Gastroesophageal sphincter (tissue), 4 donors: ENCODE measurements at regions not wholly inside any gene's neighbourhood (a gene's known extent, or its start where the extent isn't known, plus 50 kb on each side); places are given as distances from the start of the nearest gene placed in this dataset.
A peak's percentile ranks its signal among the peaks of the same experiment; 100 is the strongest.

Experiments used
- ATAC-seq: fragments of 150-250 bp; one replicate; pipeline ENCODE4 v1.9.1; 2016; ENCODE audit warnings: mild to moderate bottlenecking, moderate library complexity
- H3K27ac ChIP-seq, 4 donors: fragments of 200-600 bp; sonication (generic) in 3 of 4; 1 replicate in 3 of 4; 2 replicates in 1 of 4; pipeline ENCODE4 v1.5.1; 2016 to 2019
- H3K27me3 ChIP-seq: fragments of 200-600 bp; sonication (generic); one replicate; pipeline ENCODE4 v1.5.1; 2019
- H3K36me3 ChIP-seq, 2 donors: fragments of 200-600 bp; sonication (generic); one replicate each; pipeline ENCODE4 v1.5.1; 2019; ENCODE audit warnings: control low read depth in 1 of 2
- H3K4me1 ChIP-seq, 3 donors: fragments of 200-600 bp; sonication (generic); 1 replicate in 2 of 3; 2 replicates in 1 of 3; pipeline ENCODE4 v1.5.1; 2016 to 2019; ENCODE audit warnings: control low read depth in 2 of 3
- H3K4me3 ChIP-seq, 2 donors: fragments of 200-600 bp; sonication (generic); one replicate each; pipeline ENCODE4 v1.5.1; 2019; ENCODE audit warnings: mild to moderate bottlenecking in 1 of 2, moderate library complexity in 1 of 2
- H3K9me3 ChIP-seq, 3 donors: fragments of 200-600 bp; sonication (generic); one replicate each; pipeline ENCODE4 v1.5.1; 2017 to 2019; ENCODE audit warnings: control low read depth in 2 of 3
- CTCF ChIP-seq, 4 experiments: fragments of 200-600 bp in 2 of 4; fragments of 450-650 bp in 2 of 4; sonication (generic) in 1 of 4; IDR thresholded peaks; one replicate each; pipeline ENCODE4 v1.5.1; 2017 to 2019; ENCODE audit warnings: antibody characterized with exemption in 4 of 4, mild to moderate bottlenecking in 2 of 4, moderate library complexity in 2 of 4
- EP300 ChIP-seq: sonication (generic); formaldehyde crosslinking; IDR thresholded peaks from one replicate; pipeline ENCODE4 v1.6.1; 2017; ENCODE audit warnings: antibody characterized with exemption, mild to moderate bottlenecking
- POLR2A ChIP-seq, 2 donors: fragments of 450-650 bp; IDR thresholded peaks; one replicate each; pipeline ENCODE4 v1.6.1; 2017; ENCODE audit warnings: antibody characterized with exemption in 2 of 2, mild to moderate bottlenecking in 2 of 2, moderate library complexity in 1 of 2
- POLR2AphosphoS5 ChIP-seq: sonication (generic); formaldehyde crosslinking; IDR thresholded peaks from one replicate; pipeline ENCODE4 v1.6.1; 2017; ENCODE audit warnings: antibody characterized with exemption
- WGBS, 2 donors: methylation state at CpG; one replicate each; pipeline ENCODE4 v1.1.5; 2018; ENCODE audit warnings: low coverage in 1 of 2; 5-methylcytosine and 5-hydroxymethylcytosine counted together

- H3K9me3 ChIP-seq, result no peaks in the 10 kb centered on the region
These were observed 222.9 kb upstream of the MKLN1 start for GRCh38 chr7:131104596-131105293.

GRCh38 chr7:131105294-131105798 lies 222.3 kb upstream of the MKLN1 start:
- H3K9me3 ChIP-seq, result no peaks in the 10 kb centered on the region
- peak overlapping the region; percentile 43 to 72 for H3K4me3 ChIP-seq
- 14 to 21% methylated on average over 2 to 3 of the region's 24 CpGs for WGBS, 2 donors
- no peaks in the 10 kb centered on the region for H3K27me3 ChIP-seq
- H3K4me1 ChIP-seq, result peaks cover 3 to 69% (median 25%) of the 10 kb centered on the region in 3 donors
- TF ChIP-seq CTCF (IDR thresholded peaks at IDR 0.05), result no peak
- no peak for TF ChIP-seq POLR2AphosphoS5
- TF ChIP-seq POLR2A (IDR thresholded peaks at IDR 0.05), result no peak
- TF ChIP-seq EP300, result no peak
- peaks cover 0 to 7% of the 10 kb centered on the region in 2 donors for H3K36me3 ChIP-seq
- H3K27ac ChIP-seq, result peak overlapping the region; percentile 40 to 99 (median 96)
- no peak for ATAC-seq

More at GRCh38 chr7:131104596-131105293, 222.9 kb upstream of the MKLN1 start:
- H3K27ac ChIP-seq, result peak overlapping the region; percentile 40 to 99 (median 96)
- ATAC-seq, result no peak
- no peak for TF ChIP-seq POLR2A (IDR thresholded peaks at IDR 0.05)
- no peak for TF ChIP-seq CTCF (IDR thresholded peaks at IDR 0.05)
- no peak for TF ChIP-seq POLR2AphosphoS5
- TF ChIP-seq EP300, result no peak
- H3K4me3 ChIP-seq, result peak overlapping the region; percentile 43 to 72
- no peaks in the 10 kb centered on the region for H3K27me3 ChIP-seq
- H3K36me3 ChIP-seq, result peaks cover 0 to 7% of the 10 kb centered on the region in 2 donors
- H3K4me1 ChIP-seq, result peaks cover 3 to 72% (median 27%) of the 10 kb centered on the region in 3 donors
- WGBS, 2 donors, result 42 to 52% methylated on average over 8 to 12 of the region's 12 CpGs

GRCh38 chr7:131105799-131106680 lies 221.6 kb upstream of the MKLN1 start:
- H3K4me1 ChIP-seq, result peaks cover under 1 to 69% (median 23%) of the 10 kb centered on the region in 3 donors
- ATAC-seq, result peak; percentile 73

GRCh38 chr7:131106681-131107336 lies 220.9 kb upstream of the MKLN1 start:
- Histone ChIP-seq H3K27me3 (no peaks in the 10 kb centered on the region), H3K27ac (peak overlapping the region; percentile 93 to 99 (median 96)), H3K4me1 (peaks cover 0 to 69% (median 17%) of the 10 kb centered on the region in 3 donors), H3K4me3 (peak overlapping the region; percentile 72), H3K36me3 (peaks cover 0 to 4% of the 10 kb centered on the region in 2 donors), H3K9me3 (no peaks in the 10 kb centered on the region)
- TF ChIP-seq CTCF (IDR thresholded peaks at IDR 0.05), result no peak
- TF ChIP-seq POLR2AphosphoS5, result no peak
- TF ChIP-seq POLR2A (IDR thresholded peaks at IDR 0.05), result no peak
- TF ChIP-seq EP300, result no peak
- 0% methylated on average over 7 to 9 of the region's 32 CpGs for WGBS, 2 donors
- ATAC-seq, result no peak

More at GRCh38 chr7:131105799-131106680, 221.6 kb upstream of the MKLN1 start:
- WGBS, 2 donors, result 0% methylated on average over 3 to 4 of the region's 110 CpGs
- peaks cover 0 to 7% of the 10 kb centered on the region in 2 donors for H3K36me3 ChIP-seq
- H3K27ac ChIP-seq, result peak overlapping the region; percentile 93 to 99 (median 96)
- peak overlapping the region; percentile 72 for H3K4me3 ChIP-seq
- TF ChIP-seq CTCF (IDR thresholded peaks at IDR 0.05) (peak in 1 of 4 experiments; percentile 14), POLR2A (IDR thresholded peaks at IDR 0.05) (peak; percentile 85 to 89), EP300 (no peak), POLR2AphosphoS5 (peak; percentile 93)
- H3K9me3 ChIP-seq, result no peaks in the 10 kb centered on the region
- no peaks in the 10 kb centered on the region for H3K27me3 ChIP-seq
